ENCODE measurements at regions not wholly inside any gene's neighbourhood (a gene's known extent, or its start where the extent isn't known, plus 50 kb on each side); places are given as distances from the start of the nearest gene placed in this dataset.
"Not testable (repeated sequence)": the region's sequence is repeated elsewhere in the genome, so short reads cannot be mapped to it uniquely, and the experiment has no call there.

DNA sequence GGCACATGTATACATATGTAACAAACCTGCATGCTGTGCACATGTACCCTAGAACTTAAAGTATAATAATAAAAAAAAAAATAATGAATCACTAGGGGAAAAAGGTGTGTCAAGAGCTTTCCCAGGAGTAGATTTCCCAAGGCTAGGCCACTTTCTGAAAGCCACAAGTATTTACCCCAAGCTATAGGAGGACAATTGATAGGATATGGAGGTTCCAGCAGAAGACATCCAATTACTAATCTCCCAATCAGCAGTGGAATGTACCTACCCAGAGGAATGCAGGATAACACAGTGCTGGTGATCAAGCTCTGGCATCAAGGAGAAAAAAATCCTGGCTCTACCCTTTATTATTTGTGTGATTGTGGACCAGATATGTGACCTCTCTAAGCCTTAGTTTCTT, 562.7 kb downstream of the RFPL4B start:
- H3K27ac Mint-ChIP-seq: no peak overlapping the region
- H3K27me3 Mint-ChIP-seq (ENCODE audit: low read depth in 3 of 3): peaks cover 0 to 3% (median 0%) of the 10 kb centered on the region in 3 donors
- H3K4me3 Mint-ChIP-seq: no peak overlapping the region
- H3K4me1 Mint-ChIP-seq: no peaks in the 10 kb centered on the region
- DNase-seq: no peak
- peaks cover 0 to 15% (median 5%) of the 10 kb centered on the region in 6 donors for H3K9me3 Mint-ChIP-seq
- H3K36me3 Mint-ChIP-seq: no peaks in the 10 kb centered on the region

- Mint-ChIP-seq H3K27ac (no peak overlapping the region), H3K27me3 (ENCODE audit: low read depth in 3 of 3) (peaks cover 0 to 3% (median 0%) of the 10 kb centered on the region in 3 donors), H3K4me1 (no peaks in the 10 kb centered on the region), H3K4me3 (no peak overlapping the region), H3K36me3 (no peaks in the 10 kb centered on the region), H3K9me3 (peaks cover 0 to 13% (median 5%) of the 10 kb centered on the region in 6 donors)
- no peak for DNase-seq
Measured at GRCh38 chr6:112910256-112910655, 563.1 kb downstream of the RFPL4B start.

DNA sequence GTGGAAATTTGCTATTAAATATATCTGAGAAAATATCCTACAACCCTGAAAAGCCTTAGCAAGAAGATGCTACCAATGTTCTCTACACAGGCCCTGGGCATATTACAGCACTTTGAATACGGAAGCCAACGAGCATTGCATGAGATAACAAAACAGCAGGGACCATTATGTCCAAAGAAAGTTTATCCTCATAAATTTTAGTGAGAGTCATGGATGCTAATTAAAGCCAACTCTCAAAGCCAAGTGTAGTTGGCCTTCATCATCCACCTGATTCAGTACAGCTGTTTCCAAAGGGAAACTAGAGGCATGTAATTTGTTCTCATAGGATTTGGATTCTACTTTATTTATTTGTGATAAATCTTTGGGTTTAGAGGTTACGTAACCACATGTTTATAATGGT, 564.8 kb downstream of the RFPL4B start:
- H3K9me3 Mint-ChIP-seq: peaks cover 0 to 13% (median 4%) of the 10 kb centered on the region in 6 donors
- H3K4me1 Mint-ChIP-seq: no peaks in the 10 kb centered on the region
- no peak for DNase-seq
- no peak overlapping the region for H3K4me3 Mint-ChIP-seq
- H3K27ac Mint-ChIP-seq: no peak overlapping the region
- no peaks in the 10 kb centered on the region for H3K36me3 Mint-ChIP-seq
- peaks cover 0 to 3% (median 0%) of the 10 kb centered on the region in 3 donors for H3K27me3 Mint-ChIP-seq (ENCODE audit: low read depth in 3 of 3)

- no peak overlapping the region for H3K27ac Mint-ChIP-seq
- no peak for DNase-seq
- H3K4me1 Mint-ChIP-seq: no peaks in the 10 kb centered on the region
- H3K27me3 Mint-ChIP-seq (ENCODE audit: low read depth in 3 of 3): peaks cover 0 to 1% (median 0%) of the 10 kb centered on the region in 3 donors
- no peaks in the 10 kb centered on the region for H3K36me3 Mint-ChIP-seq
- H3K4me3 Mint-ChIP-seq: no peak overlapping the region
- peaks cover 0 to 13% (median 2%) of the 10 kb centered on the region in 6 donors for H3K9me3 Mint-ChIP-seq
Measured at GRCh38 chr6:112912416-112913101, 565.4 kb downstream of the RFPL4B start.

- not testable (repeated sequence) for H3K4me1 Mint-ChIP-seq; H3K4me3 Mint-ChIP-seq; H3K27me3 Mint-ChIP-seq (ENCODE audit: low read depth in 3 of 3); H3K36me3 Mint-ChIP-seq; DNase-seq; H3K27ac Mint-ChIP-seq
- peaks cover 7 to 30% (median 14%) of the 10 kb centered on the region in 6 donors for H3K9me3 Mint-ChIP-seq
Measured at GRCh38 chr6:112919744-112920143, 572.6 kb downstream of the RFPL4B start.

- H3K27me3 Mint-ChIP-seq (ENCODE audit: low read depth in 3 of 3): no peaks in the 10 kb centered on the region
- H3K9me3 Mint-ChIP-seq: peaks cover 7 to 30% (median 14%) of the 10 kb centered on the region in 6 donors
- H3K4me3 Mint-ChIP-seq: no peak overlapping the region
- H3K36me3 Mint-ChIP-seq: no peaks in the 10 kb centered on the region
- DNase-seq: no peak
- no peak overlapping the region for H3K27ac Mint-ChIP-seq
- no peaks in the 10 kb centered on the region for H3K4me1 Mint-ChIP-seq
Measured at GRCh38 chr6:112920994-112921393, 573.9 kb downstream of the RFPL4B start.

DNA sequence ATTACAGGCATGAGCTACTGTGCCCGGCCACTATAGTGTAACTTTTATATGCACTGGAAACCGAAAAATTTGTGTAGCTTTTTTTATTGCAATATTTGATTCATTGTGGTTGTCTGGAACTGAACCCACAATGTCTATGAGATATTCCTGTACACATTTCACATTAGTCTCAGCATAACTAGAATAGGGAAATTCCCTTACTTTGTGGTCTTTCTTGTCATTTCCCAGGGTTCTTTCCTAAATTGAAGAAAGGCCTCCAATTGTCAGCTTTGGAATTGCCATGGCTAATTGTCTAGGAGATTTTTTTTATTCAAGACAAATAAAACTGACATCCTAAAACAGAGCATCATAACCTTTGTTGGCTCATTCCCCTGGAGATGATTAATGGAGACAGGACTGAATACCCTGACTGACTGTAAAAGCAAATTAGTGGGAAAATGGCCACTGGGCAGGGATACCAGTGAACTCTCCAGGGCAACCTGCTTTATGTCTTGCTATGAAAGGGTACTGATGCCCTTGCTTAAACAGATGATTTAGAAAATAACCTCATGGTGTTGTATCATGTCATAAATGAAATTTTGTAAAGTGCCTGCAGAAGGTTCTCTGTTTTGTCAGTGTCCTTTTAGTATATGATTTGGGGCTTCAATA, 576.9 kb downstream of the RFPL4B start:
- H3K36me3 Mint-ChIP-seq: no peaks in the 10 kb centered on the region
- no peak overlapping the region for H3K4me3 Mint-ChIP-seq
- H3K27me3 Mint-ChIP-seq (ENCODE audit: low read depth in 3 of 3): no peaks in the 10 kb centered on the region
- no peaks in the 10 kb centered on the region for H3K4me1 Mint-ChIP-seq
- no peak overlapping the region for H3K27ac Mint-ChIP-seq
- H3K9me3 Mint-ChIP-seq: peaks cover 7 to 33% (median 19%) of the 10 kb centered on the region in 6 donors
- no peak for DNase-seq

DNA sequence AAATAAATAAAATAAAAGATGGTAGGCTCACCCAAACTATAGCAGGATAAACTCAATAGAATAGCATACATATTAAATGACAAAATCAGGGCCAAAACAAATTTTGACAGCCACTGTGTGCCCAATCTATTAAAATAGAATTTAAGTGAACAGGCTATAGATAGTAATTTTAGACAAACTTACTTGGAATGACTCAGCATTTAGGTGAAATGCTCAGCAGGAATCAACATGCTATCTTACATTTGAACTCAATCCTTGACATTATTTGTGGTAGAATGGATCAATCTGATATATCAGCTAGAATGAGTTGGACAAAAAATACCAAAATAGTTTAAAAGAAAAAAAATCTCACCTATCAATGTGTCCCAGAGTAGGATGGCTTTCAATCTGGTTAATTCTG, 578.6 kb downstream of the RFPL4B start:
- no peak for DNase-seq
- no peak overlapping the region for H3K4me3 Mint-ChIP-seq
- H3K27me3 Mint-ChIP-seq (ENCODE audit: low read depth in 3 of 3): no peaks in the 10 kb centered on the region
- H3K4me1 Mint-ChIP-seq: no peaks in the 10 kb centered on the region
- H3K36me3 Mint-ChIP-seq: no peaks in the 10 kb centered on the region
- no peak overlapping the region for H3K27ac Mint-ChIP-seq
- H3K9me3 Mint-ChIP-seq: peaks cover 7 to 28% (median 23%) of the 10 kb centered on the region in 6 donors

GRCh38 chr6:112927641-112928320, 580.7 kb downstream of the RFPL4B start:
- no peak overlapping the region for H3K27ac Mint-ChIP-seq
- H3K27me3 Mint-ChIP-seq (ENCODE audit: low read depth in 3 of 3): peaks cover 0 to 2% (median 0%) of the 10 kb centered on the region in 3 donors
- H3K36me3 Mint-ChIP-seq: no peaks in the 10 kb centered on the region
- peaks cover 2 to 24% (median 16%) of the 10 kb centered on the region in 6 donors for H3K9me3 Mint-ChIP-seq
- H3K4me3 Mint-ChIP-seq: no peak overlapping the region
- DNase-seq: no peak
- H3K4me1 Mint-ChIP-seq: no peaks in the 10 kb centered on the region

GRCh38 chr6:112929641-112930040, 582.5 kb downstream of the RFPL4B start:
- peaks cover 0 to 2% (median 0%) of the 10 kb centered on the region in 3 donors for H3K27me3 Mint-ChIP-seq (ENCODE audit: low read depth in 3 of 3)
- H3K27ac Mint-ChIP-seq: no peak overlapping the region
- no peaks in the 10 kb centered on the region for H3K36me3 Mint-ChIP-seq
- no peak for DNase-seq
- no peak overlapping the region for H3K4me3 Mint-ChIP-seq
- H3K4me1 Mint-ChIP-seq: no peaks in the 10 kb centered on the region
- peaks cover 0 to 21% (median 9%) of the 10 kb centered on the region in 6 donors for H3K9me3 Mint-ChIP-seq

GRCh38 chr6:112931832-112932231, 584.7 kb downstream of the RFPL4B start:
- Mint-ChIP-seq H3K4me1 (no peaks in the 10 kb centered on the region), H3K27ac (no peak overlapping the region), H3K36me3 (no peaks in the 10 kb centered on the region), H3K4me3 (no peak overlapping the region), H3K9me3 (peaks cover 0 to 17% (median 7%) of the 10 kb centered on the region in 6 donors), H3K27me3 (ENCODE audit: low read depth in 3 of 3) (peaks cover 0 to 2% (median 0%) of the 10 kb centered on the region in 3 donors)
- DNase-seq: no peak

- peaks cover 0 to 2% (median 0%) of the 10 kb centered on the region in 3 donors for H3K27me3 Mint-ChIP-seq (ENCODE audit: low read depth in 3 of 3)
- no peaks in the 10 kb centered on the region for H3K4me1 Mint-ChIP-seq
- H3K4me3 Mint-ChIP-seq: no peak overlapping the region
- H3K9me3 Mint-ChIP-seq: peaks cover 0 to 15% (median 4%) of the 10 kb centered on the region in 6 donors
- H3K36me3 Mint-ChIP-seq: no peaks in the 10 kb centered on the region
- DNase-seq: no peak
- H3K27ac Mint-ChIP-seq: no peak overlapping the region
Measured at GRCh38 chr6:112933947-112934346, 586.8 kb downstream of the RFPL4B start.

- DNase-seq: no peak
- peaks cover 0 to 13% (median 4%) of the 10 kb centered on the region in 6 donors for H3K9me3 Mint-ChIP-seq
- no peaks in the 10 kb centered on the region for H3K36me3 Mint-ChIP-seq
- no peak overlapping the region for H3K27ac Mint-ChIP-seq
- peaks cover 0 to 2% (median 0%) of the 10 kb centered on the region in 3 donors for H3K27me3 Mint-ChIP-seq (ENCODE audit: low read depth in 3 of 3)
- H3K4me1 Mint-ChIP-seq: no peaks in the 10 kb centered on the region
- H3K4me3 Mint-ChIP-seq: no peak overlapping the region
Measured at GRCh38 chr6:112934433-112935327, 587.5 kb downstream of the RFPL4B start.

Measured in immature natural killer cell (primary cell).